ENCODE measurements at regions not wholly inside any gene's neighbourhood (a gene's known extent, or its start where the extent isn't known, plus 50 kb on each side); places are given as distances from the start of the nearest gene placed in this dataset.

- TF ChIP-seq CTCF (IDR thresholded peaks at IDR 0.05; ENCODE audit: low read depth, low read length), result no peak
- Histone ChIP-seq H3K36me3 (no peaks in the 10 kb centered on the region), H3K27ac (peak overlapping the region; percentile 17), H3K27me3 (ENCODE audit: insufficient read depth, low read depth, severe bottlenecking) (no peaks in the 10 kb centered on the region), H3K4me3 (ENCODE audit: low read depth, low read length) (no peak overlapping the region), H3K9me3 (ENCODE audit: severe bottlenecking) (peaks cover 8% of the 10 kb centered on the region)
- peak; percentile 59 for DNase-seq
Observed at GRCh38 chr17:34776456-34777443, 184.5 kb downstream of the CCT6B start.

- no peak overlapping the region for H3K4me3 ChIP-seq (ENCODE audit: low read depth, low read length)
- no peak overlapping the region for H3K27ac ChIP-seq
- no peaks in the 10 kb centered on the region for H3K36me3 ChIP-seq
- no peak for DNase-seq
- H3K9me3 ChIP-seq (ENCODE audit: severe bottlenecking), result no peaks in the 10 kb centered on the region
- H3K27me3 ChIP-seq (ENCODE audit: insufficient read depth, low read depth, severe bottlenecking), result no peaks in the 10 kb centered on the region
- TF ChIP-seq CTCF (IDR thresholded peaks at IDR 0.05; ENCODE audit: low read depth, low read length), result no peak
Observed at GRCh38 chr17:34773036-34773435, 188.2 kb downstream of the CCT6B start.

GRCh38 chr17:34771891-34772290 is 189.4 kb downstream of the CCT6B start:
- TF ChIP-seq CTCF (IDR thresholded peaks at IDR 0.05; ENCODE audit: low read depth, low read length), result no peak
- Histone ChIP-seq H3K27ac (no peak overlapping the region), H3K27me3 (ENCODE audit: insufficient read depth, low read depth, severe bottlenecking) (no peaks in the 10 kb centered on the region)

DNA sequence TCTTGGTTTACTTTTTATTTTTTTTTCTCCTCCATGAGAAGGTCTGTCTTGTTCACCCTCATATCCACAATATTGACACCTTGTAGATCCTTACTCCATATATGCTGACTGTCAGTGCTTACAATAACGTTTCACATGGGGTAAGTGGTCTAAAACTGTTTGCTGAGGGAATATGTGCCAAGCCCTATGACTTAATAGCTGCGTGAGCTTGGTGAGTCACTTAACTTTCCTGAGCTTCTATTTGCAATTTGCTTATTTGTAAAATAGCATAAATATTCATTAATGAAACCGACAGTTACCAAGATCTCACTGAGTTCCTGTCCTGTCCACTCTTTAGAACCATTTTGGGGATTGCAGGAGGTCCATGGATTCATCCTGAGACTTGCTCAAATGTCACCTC is 190.7 kb downstream of the CCT6B start:
- no peaks in the 10 kb centered on the region for H3K36me3 ChIP-seq
- DNase-seq, result no peak
- no peaks in the 10 kb centered on the region for H3K27me3 ChIP-seq (ENCODE audit: insufficient read depth, low read depth, severe bottlenecking)
- TF ChIP-seq CTCF (IDR thresholded peaks at IDR 0.05; ENCODE audit: low read depth, low read length), result no peak
- H3K27ac ChIP-seq, result no peak overlapping the region
- H3K4me3 ChIP-seq (ENCODE audit: low read depth, low read length), result no peak overlapping the region
- no peaks in the 10 kb centered on the region for H3K9me3 ChIP-seq (ENCODE audit: severe bottlenecking)

More at GRCh38 chr17:34771891-34772290, 189.4 kb downstream of the CCT6B start:
- Histone ChIP-seq H3K9me3 (ENCODE audit: severe bottlenecking) (no peaks in the 10 kb centered on the region), H3K36me3 (no peaks in the 10 kb centered on the region), H3K4me3 (ENCODE audit: low read depth, low read length) (no peak overlapping the region)
- DNase-seq, result no peak

- Histone ChIP-seq H3K27me3 (ENCODE audit: insufficient read depth, low read depth, severe bottlenecking) (no peaks in the 10 kb centered on the region), H3K36me3 (no peaks in the 10 kb centered on the region), H3K4me3 (ENCODE audit: low read depth, low read length) (no peak overlapping the region), H3K9me3 (ENCODE audit: severe bottlenecking) (no peaks in the 10 kb centered on the region), H3K27ac (no peak overlapping the region)
- DNase-seq, result no peak
- no peak for TF ChIP-seq CTCF (IDR thresholded peaks at IDR 0.05; ENCODE audit: low read depth, low read length)
Observed at GRCh38 chr17:34769899-34770298, 190.5 kb downstream of the TMEM132E start.

Data from WERI-Rb-1 (cell line).